Stomach (tissue), 4 donors: ENCODE measurements at regions not wholly inside any gene's neighbourhood (a gene's known extent, or its start where the extent isn't known, plus 50 kb on each side); places are given as distances from the start of the nearest gene placed in this dataset.

Source experiments
- POLR2A ChIP-seq, 4 donors: fragments of 450-650 bp; IDR thresholded peaks; one replicate each; pipeline ENCODE4 v1.6.1; 2016; ENCODE audit warnings: antibody characterized with exemption in 4 of 4, control low read depth in 2 of 4, mild to moderate bottlenecking in 1 of 4, moderate library complexity in 1 of 4
- POLR2AphosphoS5 ChIP-seq, 3 donors: sonication (generic); formaldehyde crosslinking; IDR thresholded peaks; one replicate each; pipeline ENCODE4 v1.6.1; 2016; ENCODE audit warnings: antibody characterized with exemption in 3 of 3
- TF ChIP-seq, protein P1 (sequence below), 7 experiments: fragments of 450-650 bp in 4 of 7; fragments of 200-600 bp in 3 of 7; sonication (generic) in 3 of 7; IDR thresholded peaks; one replicate each; pipeline ENCODE4 v1.5.1; 2016 to 2019; ENCODE audit warnings: antibody characterized with exemption in 7 of 7, control low read depth in 2 of 7, mild to moderate bottlenecking in 1 of 7

DNA sequence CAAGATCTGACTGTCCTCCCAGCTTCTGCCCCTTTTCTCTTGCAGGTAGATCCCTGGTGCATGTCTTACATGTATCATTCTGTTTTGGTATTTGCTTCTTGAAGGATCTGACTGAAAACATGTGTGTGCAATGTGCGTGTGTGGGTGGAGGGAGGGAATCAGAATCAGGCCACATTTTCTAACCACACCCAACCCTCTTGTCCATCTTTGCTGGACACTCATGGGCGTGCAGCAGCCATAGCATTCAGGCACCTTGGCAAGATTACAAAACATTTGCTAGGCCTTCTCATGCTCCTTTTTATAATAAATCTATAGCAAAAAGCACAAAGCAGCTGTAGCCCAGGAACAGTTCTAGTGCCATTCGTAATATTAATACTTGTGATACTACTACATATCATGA lies 233.6 kb upstream of the E2F7 start:
- TF ChIP-seq, protein P1, sequence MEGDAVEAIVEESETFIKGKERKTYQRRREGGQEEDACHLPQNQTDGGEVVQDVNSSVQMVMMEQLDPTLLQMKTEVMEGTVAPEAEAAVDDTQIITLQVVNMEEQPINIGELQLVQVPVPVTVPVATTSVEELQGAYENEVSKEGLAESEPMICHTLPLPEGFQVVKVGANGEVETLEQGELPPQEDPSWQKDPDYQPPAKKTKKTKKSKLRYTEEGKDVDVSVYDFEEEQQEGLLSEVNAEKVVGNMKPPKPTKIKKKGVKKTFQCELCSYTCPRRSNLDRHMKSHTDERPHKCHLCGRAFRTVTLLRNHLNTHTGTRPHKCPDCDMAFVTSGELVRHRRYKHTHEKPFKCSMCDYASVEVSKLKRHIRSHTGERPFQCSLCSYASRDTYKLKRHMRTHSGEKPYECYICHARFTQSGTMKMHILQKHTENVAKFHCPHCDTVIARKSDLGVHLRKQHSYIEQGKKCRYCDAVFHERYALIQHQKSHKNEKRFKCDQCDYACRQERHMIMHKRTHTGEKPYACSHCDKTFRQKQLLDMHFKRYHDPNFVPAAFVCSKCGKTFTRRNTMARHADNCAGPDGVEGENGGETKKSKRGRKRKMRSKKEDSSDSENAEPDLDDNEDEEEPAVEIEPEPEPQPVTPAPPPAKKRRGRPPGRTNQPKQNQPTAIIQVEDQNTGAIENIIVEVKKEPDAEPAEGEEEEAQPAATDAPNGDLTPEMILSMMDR (IDR thresholded peaks at IDR 0.05): no peak
- TF ChIP-seq POLR2A (IDR thresholded peaks at IDR 0.05) (no peak), POLR2AphosphoS5 (IDR thresholded peaks at IDR 0.05) (no peak)
